GM23248 (cell line): ENCODE measurements at regions not wholly inside any gene's neighbourhood (a gene's known extent, or its start where the extent isn't known, plus 50 kb on each side); places are given as distances from the start of the nearest gene placed in this dataset.

Experiments
- DNase-seq: peaks from one replicate; pipeline ENCODE4 v3.0.0-alpha.2; 2015
- H2AFZ ChIP-seq: fragments of 200-600 bp; sonication (generic); 2 replicates; pipeline ENCODE4 v1.6.1; 2016; ENCODE audit warnings: antibody characterized with exemption
- H3F3A ChIP-seq: fragments of 200-600 bp; sonication (generic); 2 replicates; pipeline ENCODE4 v1.6.1; 2016; ENCODE audit warnings: mild to moderate bottlenecking, antibody characterized with exemption, mixed run types; ENCODE audit not compliant: insufficient read depth
- H3K27ac ChIP-seq: fragments of 200-600 bp; sonication (generic); 2 replicates; pipeline ENCODE4 v1.5.1; 2016; ENCODE audit warnings: mild to moderate bottlenecking
- H3K27me3 ChIP-seq: fragments of 200-600 bp; sonication (generic); replicated peaks from 2 replicates; pipeline ENCODE4 v1.6.1; 2016; ENCODE audit warnings: mild to moderate bottlenecking; ENCODE audit not compliant: insufficient read depth
- H3K36me3 ChIP-seq: fragments of 200-600 bp; sonication (generic); 2 replicates; pipeline ENCODE4 v1.6.1; 2016; ENCODE audit warnings: low read depth, mild to moderate bottlenecking
- H3K4me1 ChIP-seq: fragments of 200-600 bp; sonication (generic); 2 replicates; pipeline ENCODE4 v1.6.1; 2016; ENCODE audit warnings: mild to moderate bottlenecking; ENCODE audit not compliant: insufficient read depth
- H3K4me2 ChIP-seq: fragments of 200-600 bp; sonication (generic); one replicate; pipeline ENCODE4 v1.6.1; 2016; ENCODE audit warnings: mild to moderate bottlenecking; ENCODE audit not compliant: unreplicated experiment
- H3K4me3 ChIP-seq: fragments of 200-600 bp; sonication (generic); 2 replicates; pipeline ENCODE4 v1.5.1; 2016; ENCODE audit warnings: mild to moderate bottlenecking
- H3K79me2 ChIP-seq: fragments of 200-600 bp; sonication (generic); 2 replicates; pipeline ENCODE4 v1.6.1; 2016; ENCODE audit warnings: mild to moderate bottlenecking; ENCODE audit not compliant: insufficient read depth
- H3K9ac ChIP-seq: fragments of 200-600 bp; sonication (generic); 2 replicates; pipeline ENCODE4 v1.6.1; 2016; ENCODE audit warnings: mild to moderate bottlenecking
- H3K9me2 ChIP-seq: fragments of 200-600 bp; sonication (generic); 2 replicates; pipeline ENCODE4 v1.6.1; 2016; ENCODE audit warnings: mixed run types, mild to moderate bottlenecking, moderate library complexity; ENCODE audit not compliant: insufficient read depth
- H3K9me3 ChIP-seq: fragments of 200-600 bp; sonication (generic); one replicate; pipeline ENCODE4 v1.6.1; 2017; ENCODE audit warnings: low read depth
- H4K20me1 ChIP-seq: fragments of 200-600 bp; sonication (generic); 2 replicates; pipeline ENCODE4 v1.6.0; 2016; ENCODE audit not compliant: insufficient read depth
- EZH2 ChIP-seq: fragments of 200-600 bp; sonication (generic); IDR thresholded peaks from 2 replicates; pipeline ENCODE4 v1.6.1; 2018; ENCODE audit warnings: antibody characterized with exemption, mild to moderate bottlenecking; ENCODE audit not compliant: insufficient read depth, poor library complexity, severe bottlenecking
- EZH2phosphoT487 ChIP-seq: fragments of 200-600 bp; sonication (generic); IDR thresholded peaks from 2 replicates; pipeline ENCODE4 v1.6.1; 2018; ENCODE audit warnings: antibody characterized with exemption, moderate library complexity, mild to moderate bottlenecking, low read depth; ENCODE audit not compliant: insufficient read depth
- WGBS, 2 experiments: methylation state at CpG; one replicate each; pipeline ENCODE4 v1.1.6; 2015 to 2017; ENCODE audit warnings: low lambda C conversion rate in 2 of 2, low coverage in 1 of 2; ENCODE audit errors: missing lambda C conversion rate in 2 of 2; 5-methylcytosine and 5-hydroxymethylcytosine counted together
- in situ Hi-C: fragments of 300-500 bp; cut with MboI; formaldehyde crosslinking; loops from 2 replicates; pipeline ENCODE4 v1.15.0; 2020

DNA sequence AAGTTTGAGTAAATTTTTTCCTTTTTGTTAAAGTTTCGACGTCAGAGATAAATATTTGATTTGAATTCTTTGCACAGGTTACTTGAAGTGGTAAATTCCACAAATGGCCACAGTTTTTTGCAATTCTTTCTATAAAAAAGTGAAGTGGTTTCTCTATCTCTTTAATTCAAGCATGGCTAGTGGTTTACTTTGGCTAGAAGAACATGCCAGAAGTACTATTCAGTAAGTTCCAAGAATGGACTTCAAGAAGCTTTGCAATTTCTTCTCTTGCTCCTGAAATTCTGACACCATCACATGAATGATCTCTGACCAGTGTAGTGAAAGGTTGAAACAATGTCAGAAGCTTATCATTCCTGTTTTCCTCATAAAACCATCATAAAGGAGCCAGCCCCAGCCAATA is 55.7 kb upstream of the RNPC3 start:
- TF ChIP-seq EZH2phosphoT487 (no peak), EZH2 (no peak)
- no peaks in the 10 kb centered on the region for H3K9me3 ChIP-seq
- H3F3A ChIP-seq, result no peaks in the 10 kb centered on the region
- H3K36me3 ChIP-seq, result no peaks in the 10 kb centered on the region
- no peak for DNase-seq
- no peak overlapping the region for H3K4me3 ChIP-seq
- H3K27me3 ChIP-seq, result no peaks in the 10 kb centered on the region
- no peaks in the 10 kb centered on the region for H4K20me1 ChIP-seq
- no peak overlapping the region for H2AFZ ChIP-seq
- H3K27ac ChIP-seq, result no peak overlapping the region
- no peaks in the 10 kb centered on the region for H3K9me2 ChIP-seq
- no peaks in the 10 kb centered on the region for H3K79me2 ChIP-seq
- H3K9ac ChIP-seq, result no peak overlapping the region
- H3K4me1 ChIP-seq, result no peaks in the 10 kb centered on the region
- in situ Hi-C loops, result loop anchor here (25.0 kb wide), 2 partner anchors 358 to 908 kb away; partner anchors contain the start of gene COL11A1
- H3K4me2 ChIP-seq, result no peak overlapping the region
- WGBS, 2 experiments, result 47 to 53% methylated on average over 2 of the region's 2 CpGs

DNA sequence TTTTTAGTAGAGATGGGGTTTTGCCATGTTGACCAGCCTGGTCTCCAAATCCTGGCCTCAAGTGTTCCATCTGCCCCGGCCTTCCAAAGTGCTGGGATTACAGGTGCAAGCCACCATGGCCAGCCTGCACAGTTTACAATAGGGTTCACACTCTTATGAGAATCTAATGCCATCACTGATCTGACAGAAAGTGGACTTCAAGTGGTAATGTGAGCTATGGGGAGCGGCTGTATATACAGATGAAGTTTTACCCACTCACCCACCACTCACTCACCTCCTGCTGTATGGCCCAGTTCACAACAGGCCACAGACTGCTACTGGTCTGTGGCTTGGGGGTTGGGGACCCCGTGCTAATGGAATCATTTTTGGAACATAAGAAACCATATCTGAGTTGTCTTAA is 58.4 kb upstream of the RNPC3 start:
- Histone ChIP-seq H3K79me2 (no peaks in the 10 kb centered on the region), H3K27ac (no peak overlapping the region), H3K4me3 (no peak overlapping the region), H4K20me1 (no peaks in the 10 kb centered on the region), H3K4me2 (no peak overlapping the region), H3K27me3 (no peaks in the 10 kb centered on the region), H3K9ac (no peak overlapping the region), H3K9me3 (no peaks in the 10 kb centered on the region), H2AFZ (no peak overlapping the region), H3K36me3 (no peaks in the 10 kb centered on the region), H3F3A (no peaks in the 10 kb centered on the region), H3K4me1 (no peaks in the 10 kb centered on the region), H3K9me2 (no peaks in the 10 kb centered on the region)
- WGBS, 2 experiments, result 32 to 39% methylated on average over 3 of the region's 3 CpGs
- in situ Hi-C loops, result loop anchor here (25.0 kb wide), 2 partner anchors 355 to 905 kb away; partner anchors contain the start of gene COL11A1
- TF ChIP-seq EZH2 (no peak), EZH2phosphoT487 (no peak)
- DNase-seq, result no peak

DNA sequence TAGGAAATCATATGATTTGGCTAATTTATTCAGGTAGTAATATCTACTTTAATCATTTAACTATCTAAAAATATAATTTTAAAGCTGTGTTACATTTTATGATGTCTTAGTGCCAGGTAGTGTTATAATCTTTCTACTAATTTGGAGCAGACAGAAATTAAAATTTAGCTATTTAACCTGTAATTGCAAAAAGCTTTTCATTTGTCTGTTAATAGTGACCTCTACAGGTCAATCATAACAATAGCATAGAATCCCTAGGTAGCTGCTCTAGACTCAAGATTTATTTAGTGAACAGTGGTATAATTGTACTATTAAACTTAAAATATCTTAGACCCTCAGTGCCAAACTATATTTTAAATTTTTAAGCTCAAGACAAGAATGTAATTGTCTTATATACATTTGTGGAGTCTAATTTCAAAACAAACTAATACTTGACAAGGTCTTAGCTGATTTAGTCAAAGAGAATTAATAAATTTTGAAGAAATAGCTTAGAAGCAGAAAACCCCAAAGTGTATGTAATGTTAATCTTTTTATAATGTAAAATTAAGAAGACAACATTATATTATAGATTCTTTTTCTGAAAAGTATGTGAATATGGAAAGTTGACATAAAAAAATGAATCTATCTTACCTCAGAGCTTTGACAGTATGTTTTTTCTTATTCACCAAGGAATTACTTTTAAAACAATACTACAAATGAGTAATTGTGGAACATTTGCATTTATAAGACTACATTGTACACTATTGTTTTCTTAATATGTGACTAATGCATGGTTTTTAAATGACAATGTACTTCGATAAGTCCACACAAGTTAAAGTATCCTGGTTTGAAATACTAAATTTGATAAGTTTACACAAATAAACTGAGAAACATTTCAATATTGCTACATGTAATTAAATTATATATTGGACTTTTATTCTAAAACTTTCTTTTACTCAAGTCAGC is 64.1 kb upstream of the RNPC3 start:
- Histone ChIP-seq H3K79me2 (no peaks in the 10 kb centered on the region), H3K4me2 (no peak overlapping the region), H3K9me2 (no peaks in the 10 kb centered on the region), H3K9me3 (no peaks in the 10 kb centered on the region), H3K4me3 (no peak overlapping the region), H2AFZ (no peak overlapping the region), H3K27me3 (no peaks in the 10 kb centered on the region), H3F3A (no peaks in the 10 kb centered on the region), H3K27ac (no peak overlapping the region), H3K4me1 (no peaks in the 10 kb centered on the region), H3K36me3 (no peaks in the 10 kb centered on the region), H3K9ac (no peak overlapping the region), H4K20me1 (no peaks in the 10 kb centered on the region)
- in situ Hi-C loops, result loop anchor here (25.0 kb wide), 2 partner anchors 349 to 899 kb away; partner anchors contain the start of gene COL11A1
- no peak for TF ChIP-seq EZH2
- TF ChIP-seq EZH2phosphoT487, result no peak
- WGBS, 2 experiments, result 87 to 88% methylated on average over 1 of the region's 1 CpG
- peak; percentile 48 for DNase-seq

DNA sequence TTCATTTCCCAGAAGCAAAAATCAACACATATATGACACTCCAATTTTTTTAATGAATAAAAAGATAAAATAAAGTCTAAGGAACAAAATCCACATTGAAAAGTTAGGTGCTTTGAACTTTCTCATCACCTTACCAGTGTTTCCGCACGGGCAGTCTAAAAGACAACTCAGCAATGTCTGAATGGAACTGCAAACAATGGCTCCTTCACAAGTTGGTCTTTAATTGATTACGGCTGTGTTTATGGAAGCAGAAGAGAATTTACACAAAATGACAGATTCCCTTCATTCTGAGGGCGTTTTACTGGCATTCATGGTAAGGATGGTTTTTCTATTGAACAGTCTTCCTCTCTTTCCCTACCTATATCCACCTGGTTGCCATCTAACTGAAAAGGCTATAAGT is 65.0 kb upstream of the RNPC3 start:
- Histone ChIP-seq H4K20me1 (no peaks in the 10 kb centered on the region), H3K9me3 (no peaks in the 10 kb centered on the region), H3K4me2 (no peak overlapping the region), H3K4me3 (no peak overlapping the region), H3K79me2 (no peaks in the 10 kb centered on the region), H3K4me1 (no peaks in the 10 kb centered on the region), H3K27me3 (no peaks in the 10 kb centered on the region), H3K9ac (no peak overlapping the region), H3K27ac (no peak overlapping the region), H3K36me3 (no peaks in the 10 kb centered on the region), H2AFZ (no peak overlapping the region), H3K9me2 (no peaks in the 10 kb centered on the region), H3F3A (no peaks in the 10 kb centered on the region)
- in situ Hi-C loops, result loop anchor here (25.0 kb wide), 2 partner anchors 348 to 898 kb away; partner anchors contain the start of gene COL11A1
- no peak for DNase-seq
- 52 to 65% methylated on average over 4 of the region's 4 CpGs for WGBS, 2 experiments
- TF ChIP-seq EZH2phosphoT487 (no peak), EZH2 (no peak)
